ENCODE measurements at regions not wholly inside any gene's neighbourhood (a gene's known extent, or its start where the extent isn't known, plus 50 kb on each side); places are given as distances from the start of the nearest gene placed in this dataset.
"Not testable (repeated sequence)": the region's sequence is repeated elsewhere in the genome, so short reads cannot be mapped to it uniquely, and the experiment has no call there.

- DNase-seq, result no peak
- H3K4me3 Mint-ChIP-seq, result no peak overlapping the region
- no peaks in the 10 kb centered on the region for H3K36me3 Mint-ChIP-seq (ENCODE audit: insufficient read depth in 2 of 2)
- H3K27me3 Mint-ChIP-seq (ENCODE audit: low read depth), result no peaks in the 10 kb centered on the region
- H3K9me3 Mint-ChIP-seq, result no peaks in the 10 kb centered on the region
- ATAC-seq (replicated peaks in 1 of 2), result no peak
- no peak overlapping the region for H3K27ac Mint-ChIP-seq
- no peaks in the 10 kb centered on the region for H3K4me1 Mint-ChIP-seq (ENCODE audit: low read depth)
These were observed 528.6 kb upstream of the LMCD1 start for GRCh38 chr3:7973006-7973405.

- ATAC-seq (replicated peaks in 1 of 2), result no peak
- Mint-ChIP-seq H3K36me3 (ENCODE audit: insufficient read depth in 2 of 2) (no peaks in the 10 kb centered on the region), H3K27ac (no peak overlapping the region)
These were observed 524.2 kb upstream of the LMCD1 start for GRCh38 chr3:7977245-7978086.

GRCh38 chr3:7978087-7978422 is 523.6 kb upstream of the LMCD1 start:
- DNase-seq, result no peak
- H3K9me3 Mint-ChIP-seq, result peaks cover 0 to 1% of the 10 kb centered on the region in 2 donors
- H3K36me3 Mint-ChIP-seq (ENCODE audit: insufficient read depth in 2 of 2), result no peaks in the 10 kb centered on the region
- no peak for ATAC-seq (replicated peaks in 1 of 2)
- H3K27me3 Mint-ChIP-seq (ENCODE audit: low read depth), result no peaks in the 10 kb centered on the region
- H3K27ac Mint-ChIP-seq, result no peak overlapping the region
- H3K4me3 Mint-ChIP-seq, result no peak overlapping the region
- no peaks in the 10 kb centered on the region for H3K4me1 Mint-ChIP-seq (ENCODE audit: low read depth)

More at GRCh38 chr3:7977245-7978086, 524.2 kb upstream of the LMCD1 start:
- Mint-ChIP-seq H3K9me3 (peaks cover 0 to 1% of the 10 kb centered on the region in 2 donors), H3K4me3 (no peak overlapping the region), H3K27me3 (ENCODE audit: low read depth) (no peaks in the 10 kb centered on the region), H3K4me1 (ENCODE audit: low read depth) (no peaks in the 10 kb centered on the region)
- no peak for DNase-seq

GRCh38 chr3:7982126-7982525 is 519.5 kb upstream of the LMCD1 start:
- no peak overlapping the region for H3K27ac Mint-ChIP-seq
- no peaks in the 10 kb centered on the region for H3K36me3 Mint-ChIP-seq (ENCODE audit: insufficient read depth in 2 of 2)
- peaks cover 1 to 3% of the 10 kb centered on the region in 2 donors for H3K9me3 Mint-ChIP-seq
- ATAC-seq (replicated peaks in 1 of 2) (no peak), DNase-seq (no peak)
- H3K4me3 Mint-ChIP-seq, result no peak overlapping the region
- no peaks in the 10 kb centered on the region for H3K27me3 Mint-ChIP-seq (ENCODE audit: low read depth)
- no peaks in the 10 kb centered on the region for H3K4me1 Mint-ChIP-seq (ENCODE audit: low read depth)

- ATAC-seq (replicated peaks in 1 of 2), result no peak
- no peaks in the 10 kb centered on the region for H3K27me3 Mint-ChIP-seq (ENCODE audit: low read depth)
- peaks cover 0 to 2% of the 10 kb centered on the region in 2 donors for H3K9me3 Mint-ChIP-seq
- H3K4me1 Mint-ChIP-seq (ENCODE audit: low read depth), result no peaks in the 10 kb centered on the region
- H3K27ac Mint-ChIP-seq, result no peak overlapping the region
- H3K4me3 Mint-ChIP-seq, result no peak overlapping the region
- H3K36me3 Mint-ChIP-seq (ENCODE audit: insufficient read depth in 2 of 2), result no peaks in the 10 kb centered on the region
- DNase-seq, result no peak
These were observed 502.2 kb upstream of the LMCD1 start for GRCh38 chr3:7999384-7999783.

- Mint-ChIP-seq H3K4me1 (ENCODE audit: low read depth) (no peaks in the 10 kb centered on the region), H3K36me3 (ENCODE audit: insufficient read depth in 2 of 2) (no peaks in the 10 kb centered on the region), H3K27ac (no peak overlapping the region), H3K4me3 (no peak overlapping the region), H3K9me3 (peaks cover 0 to 2% of the 10 kb centered on the region in 2 donors), H3K27me3 (ENCODE audit: low read depth) (no peaks in the 10 kb centered on the region)
- ATAC-seq (replicated peaks in 1 of 2) (no peak), DNase-seq (no peak)
These were observed 500.3 kb upstream of the LMCD1 start for GRCh38 chr3:8001307-8001706.

GRCh38 chr3:8001712-8002111 is 499.9 kb upstream of the LMCD1 start:
- no peaks in the 10 kb centered on the region for H3K9me3 Mint-ChIP-seq
- no peaks in the 10 kb centered on the region for H3K4me1 Mint-ChIP-seq (ENCODE audit: low read depth)
- H3K4me3 Mint-ChIP-seq, result no peak overlapping the region
- H3K27me3 Mint-ChIP-seq (ENCODE audit: low read depth), result no peaks in the 10 kb centered on the region
- ATAC-seq (replicated peaks in 1 of 2) (no peak), DNase-seq (no peak)
- H3K27ac Mint-ChIP-seq, result no peak overlapping the region
- H3K36me3 Mint-ChIP-seq (ENCODE audit: insufficient read depth in 2 of 2), result no peaks in the 10 kb centered on the region

- no peak for ATAC-seq (replicated peaks in 1 of 2)
These were observed 489.7 kb upstream of the LMCD1 start for GRCh38 chr3:8011902-8012301.

GRCh38 chr3:8020047-8020841 is 481.4 kb upstream of the LMCD1 start:
- Mint-ChIP-seq H3K4me1 (ENCODE audit: low read depth) (no peaks in the 10 kb centered on the region), H3K36me3 (ENCODE audit: insufficient read depth in 2 of 2) (peaks cover 0 to under 1% of the 10 kb centered on the region in 2 donors), H3K27me3 (ENCODE audit: low read depth) (no peaks in the 10 kb centered on the region), H3K4me3 (no peak overlapping the region), H3K9me3 (peaks cover 0 to 2% of the 10 kb centered on the region in 2 donors), H3K27ac (no peak overlapping the region)
- ATAC-seq (replicated peaks in 1 of 2) (no peak), DNase-seq (no peak)

More at GRCh38 chr3:8011902-8012301, 489.7 kb upstream of the LMCD1 start:
- Mint-ChIP-seq H3K36me3 (ENCODE audit: insufficient read depth in 2 of 2) (no peaks in the 10 kb centered on the region), H3K9me3 (peaks cover 0 to 2% of the 10 kb centered on the region in 2 donors), H3K27me3 (ENCODE audit: low read depth) (no peaks in the 10 kb centered on the region), H3K4me3 (no peak overlapping the region), H3K27ac (no peak overlapping the region), H3K4me1 (ENCODE audit: low read depth) (no peaks in the 10 kb centered on the region)
- DNase-seq, result no peak

GRCh38 chr3:8027954-8028353 is 473.7 kb upstream of the LMCD1 start:
- ATAC-seq (replicated peaks in 1 of 2) (no peak), DNase-seq (no peak)
- Mint-ChIP-seq H3K27ac (no peak overlapping the region), H3K9me3 (peaks cover 0 to 2% of the 10 kb centered on the region in 2 donors), H3K4me1 (ENCODE audit: low read depth) (no peaks in the 10 kb centered on the region), H3K36me3 (ENCODE audit: insufficient read depth in 2 of 2) (peaks cover 1 to 3% of the 10 kb centered on the region in 2 donors), H3K27me3 (ENCODE audit: low read depth) (no peaks in the 10 kb centered on the region), H3K4me3 (no peak overlapping the region)

- ATAC-seq (replicated peaks in 1 of 2), result no peak
- no peak overlapping the region for H3K27ac Mint-ChIP-seq
- DNase-seq, result no peak
- H3K4me3 Mint-ChIP-seq, result no peak overlapping the region
- H3K4me1 Mint-ChIP-seq (ENCODE audit: low read depth), result no peaks in the 10 kb centered on the region
- H3K36me3 Mint-ChIP-seq (ENCODE audit: insufficient read depth in 2 of 2), result no peaks in the 10 kb centered on the region
- H3K9me3 Mint-ChIP-seq, result no peaks in the 10 kb centered on the region
- H3K27me3 Mint-ChIP-seq (ENCODE audit: low read depth), result no peaks in the 10 kb centered on the region
These were observed 451.3 kb upstream of the LMCD1 start for GRCh38 chr3:8050283-8050682.

GRCh38 chr3:8052659-8053058 is 449.0 kb upstream of the LMCD1 start:
- no peak overlapping the region for H3K27ac Mint-ChIP-seq
- no peaks in the 10 kb centered on the region for H3K36me3 Mint-ChIP-seq (ENCODE audit: insufficient read depth in 2 of 2)
- no peak for DNase-seq
- no peak for ATAC-seq (replicated peaks in 1 of 2)
- H3K27me3 Mint-ChIP-seq (ENCODE audit: low read depth), result no peaks in the 10 kb centered on the region
- H3K9me3 Mint-ChIP-seq, result peaks cover 0 to 3% of the 10 kb centered on the region in 2 donors
- H3K4me3 Mint-ChIP-seq, result no peak overlapping the region
- H3K4me1 Mint-ChIP-seq (ENCODE audit: low read depth), result no peaks in the 10 kb centered on the region

- DNase-seq; H3K9me3 Mint-ChIP-seq; ATAC-seq (replicated peaks in 1 of 2); H3K4me3 Mint-ChIP-seq; H3K4me1 Mint-ChIP-seq (ENCODE audit: low read depth); H3K27me3 Mint-ChIP-seq (ENCODE audit: low read depth); H3K27ac Mint-ChIP-seq; H3K36me3 Mint-ChIP-seq (ENCODE audit: insufficient read depth in 2 of 2): not testable (repeated sequence)
These were observed 433.5 kb upstream of the LMCD1 start for GRCh38 chr3:8068135-8068534.

Data from activated T-cell treated with anti-CD3 and anti-CD28 coated beads, Interleukin-2, amount 50 U/mL, for 72 hours (primary cell).